GM23338 (cell line): ENCODE measurements at regions not wholly inside any gene's neighbourhood (a gene's known extent, or its start where the extent isn't known, plus 50 kb on each side); places are given as distances from the start of the nearest gene placed in this dataset.

Experiments used
- ATAC-seq: fragments of 200-7000 bp; cut with Tn5 transposase; 3 replicates; pipeline ENCODE4 v1.9.1; 2020
- DNase-seq: peaks from one replicate; pipeline ENCODE4 v3.0.0-alpha.2; 2015; ENCODE audit warnings: low spot score
- H2AFZ ChIP-seq: fragments of 200-600 bp; sonication (generic); 2 replicates; pipeline ENCODE4 v1.8.0; 2016; ENCODE audit warnings: antibody characterized with exemption, mild to moderate bottlenecking, moderate library complexity
- H3F3A ChIP-seq: fragments of 200-600 bp; sonication (generic); replicated peaks from 2 replicates; pipeline ENCODE4 v1.8.0; 2017; ENCODE audit warnings: antibody characterized with exemption, mixed run types, low read depth
- H3K27ac ChIP-seq: fragments of 200-600 bp; sonication (generic); 2 replicates; pipeline ENCODE4 v1.6.1; 2016; ENCODE audit warnings: low read depth
- H3K27me3 ChIP-seq: fragments of 200-600 bp; sonication (generic); 2 replicates; pipeline ENCODE4 v1.8.0; 2016; ENCODE audit warnings: mild to moderate bottlenecking, mixed run types, moderate library complexity; ENCODE audit not compliant: insufficient read depth
- H3K36me3 ChIP-seq: fragments of 200-600 bp; sonication (generic); 2 replicates; pipeline ENCODE4 v1.8.0; 2016; ENCODE audit warnings: mild to moderate bottlenecking; ENCODE audit not compliant: insufficient read depth
- H3K4me1 ChIP-seq: fragments of 200-600 bp; sonication (generic); 2 replicates; pipeline ENCODE4 v1.8.0; 2016; ENCODE audit warnings: mild to moderate bottlenecking, moderate library complexity; ENCODE audit not compliant: insufficient read depth
- H3K4me2 ChIP-seq: fragments of 200-600 bp; sonication (generic); 2 replicates; pipeline ENCODE4 v1.7.1; 2017; ENCODE audit warnings: mixed run types
- H3K4me3 ChIP-seq: fragments of 200-600 bp; sonication (generic); 2 replicates; pipeline ENCODE4 v1.6.1; 2016; ENCODE audit warnings: mixed run types
- H3K79me2 ChIP-seq: fragments of 200-600 bp; sonication (generic); replicated peaks from 2 replicates; pipeline ENCODE4 v1.8.0; 2017; ENCODE audit warnings: mild to moderate bottlenecking; ENCODE audit not compliant: insufficient read depth
- H3K9me2 ChIP-seq: fragments of 200-600 bp; sonication (generic); 2 replicates; pipeline ENCODE4 v1.8.0; 2017; ENCODE audit not compliant: insufficient read depth
- H4K20me1 ChIP-seq: fragments of 200-600 bp; sonication (generic); replicated peaks from 2 replicates; pipeline ENCODE4 v1.8.0; 2017; ENCODE audit warnings: mild to moderate bottlenecking; ENCODE audit not compliant: insufficient read depth
- H3K27ac Mint-ChIP-seq: 2 replicates; pipeline ENCODE4 v1.8.0; 2020; ENCODE audit warnings: inconsistent platforms, mild to moderate bottlenecking, moderate library complexity, mixed read lengths
- H3K27me3 Mint-ChIP-seq: 3 replicates; pipeline ENCODE4 v1.8.0; 2022; ENCODE audit warnings: low read depth, mild to moderate bottlenecking, moderate library complexity, mixed read lengths, inconsistent platforms; ENCODE audit not compliant: insufficient read depth, poor library complexity
- H3K36me3 Mint-ChIP-seq: 3 replicates; pipeline ENCODE4 v1.8.0; 2021; ENCODE audit warnings: low read depth, mild to moderate bottlenecking, inconsistent platforms, moderate library complexity, mixed read lengths
- H3K4me1 Mint-ChIP-seq: 3 replicates; pipeline ENCODE4 v1.8.0; 2020; ENCODE audit warnings: mild to moderate bottlenecking, inconsistent platforms, mixed read lengths
- H3K4me3 Mint-ChIP-seq: 3 replicates; pipeline ENCODE4 v1.8.0; 2021; ENCODE audit warnings: moderate library complexity, mild to moderate bottlenecking, inconsistent platforms, mixed read lengths
- H3K9me3 Mint-ChIP-seq: 3 replicates; pipeline ENCODE4 v1.8.0; 2020; ENCODE audit warnings: moderate library complexity, mild to moderate bottlenecking, inconsistent platforms, mixed read lengths
- EZH2phosphoT487 ChIP-seq: fragments of 200-600 bp; sonication (generic); IDR thresholded peaks from one replicate; pipeline ENCODE4 v1.8.1; 2018; ENCODE audit warnings: antibody characterized with exemption; ENCODE audit not compliant: unreplicated experiment
- POLR2AphosphoS5 ChIP-seq: IDR thresholded peaks from 2 replicates; pipeline ENCODE4 v1.6.1; 2016; ENCODE audit warnings: antibody characterized with exemption, low read depth
- ZNF114 ChIP-seq: fragments of 250-450 bp; sonication (Bioruptor Pico); IDR thresholded peaks from 2 replicates; pipeline ENCODE4 v1.5.0; 2020; ENCODE audit warnings: mild to moderate bottlenecking, moderate library complexity

- H3K27ac Mint-ChIP-seq: no peak overlapping the region
- H3K9me2 ChIP-seq: peaks cover 8% of the 10 kb centered on the region
- no peaks in the 10 kb centered on the region for H3F3A ChIP-seq
- H3K79me2 ChIP-seq: no peaks in the 10 kb centered on the region
- H3K4me3 ChIP-seq: no peak overlapping the region
- H3K27me3 Mint-ChIP-seq: peaks cover 2% of the 10 kb centered on the region
- no peaks in the 10 kb centered on the region for H3K36me3 ChIP-seq
- H3K4me1 ChIP-seq: peaks cover 3% of the 10 kb centered on the region; the same call in 1 of the 2 replicates
- no peak overlapping the region for H3K27ac ChIP-seq
- no peak for DNase-seq
- TF ChIP-seq EZH2phosphoT487: no peak
- no peak for TF ChIP-seq POLR2AphosphoS5
- no peak for TF ChIP-seq ZNF114
- H3K4me2 ChIP-seq: no peak overlapping the region
- H3K4me1 Mint-ChIP-seq: peaks cover 9% of the 10 kb centered on the region
- H4K20me1 ChIP-seq: no peaks in the 10 kb centered on the region
- no peaks in the 10 kb centered on the region for H3K36me3 Mint-ChIP-seq
- no peaks in the 10 kb centered on the region for H3K27me3 ChIP-seq
- H3K9me3 Mint-ChIP-seq: no peaks in the 10 kb centered on the region
- H2AFZ ChIP-seq: no peak overlapping the region; the same call in 1 of the 2 replicates
- no peak overlapping the region for H3K4me3 Mint-ChIP-seq
- ATAC-seq: no peak
Observed at GRCh38 chr3:170636400-170636973, 50.6 kb upstream of the SLC7A14 start.
